ENCODE measurements at regions not wholly inside any gene's neighbourhood (a gene's known extent, or its start where the extent isn't known, plus 50 kb on each side); places are given as distances from the start of the nearest gene placed in this dataset.

- H3K4me2 ChIP-seq (ENCODE audit: low read length), result no peak overlapping the region
- no peaks in the 10 kb centered on the region for H3K4me1 ChIP-seq (ENCODE audit: insufficient read depth, low read length, severe bottlenecking)
- no peak overlapping the region for H3K4me3 ChIP-seq (ENCODE audit: low read depth, low read length, poor library complexity, severe bottlenecking)
- no peak overlapping the region for H3K9ac ChIP-seq (ENCODE audit: low read length)
- no peaks in the 10 kb centered on the region for H4K20me1 ChIP-seq (ENCODE audit: insufficient read depth, low read length)
- H3K27me3 ChIP-seq (ENCODE audit: insufficient read depth, low read length), result no peaks in the 10 kb centered on the region; the same call in 1 of the 2 replicates
- no peaks in the 10 kb centered on the region for H3K9me3 ChIP-seq (ENCODE audit: low read length)
- H3K9me2 ChIP-seq (ENCODE audit: low read depth, low read length), result no peaks in the 10 kb centered on the region
- TF ChIP-seq CTCF (IDR thresholded peaks at IDR 0.05; ENCODE audit: low read length), result no peak
- no peak for TF ChIP-seq EZH2 (IDR thresholded peaks at IDR 0.05; ENCODE audit: borderline replicate concordance, low read length)
- H2AFZ ChIP-seq (ENCODE audit: low read length), result no peak overlapping the region
- H3K79me2 ChIP-seq (ENCODE audit: insufficient read depth, low read length), result no peaks in the 10 kb centered on the region
- H3F3A ChIP-seq (ENCODE audit: insufficient read depth, low read length), result no peaks in the 10 kb centered on the region
- no peak overlapping the region for H3K27ac ChIP-seq (ENCODE audit: low read depth, low read length, poor library complexity, severe bottlenecking)
- no peaks in the 10 kb centered on the region for H3K36me3 ChIP-seq (ENCODE audit: insufficient read depth, low read length)
These were observed 107.0 kb upstream of the PTPRM start for GRCh38 chr18:7459851-7460770.

- Histone ChIP-seq H3K27me3 (ENCODE audit: insufficient read depth, low read length) (no peaks in the 10 kb centered on the region), H3K4me2 (ENCODE audit: low read length) (no peak overlapping the region), H3K27ac (ENCODE audit: low read depth, low read length, poor library complexity, severe bottlenecking) (no peak overlapping the region), H3K36me3 (ENCODE audit: insufficient read depth, low read length) (no peaks in the 10 kb centered on the region), H3K9ac (ENCODE audit: low read length) (no peak overlapping the region), H3K9me2 (ENCODE audit: low read depth, low read length) (no peaks in the 10 kb centered on the region), H3K4me1 (ENCODE audit: insufficient read depth, low read length, severe bottlenecking) (no peaks in the 10 kb centered on the region), H3K4me3 (ENCODE audit: low read depth, low read length, poor library complexity, severe bottlenecking) (no peak overlapping the region), H3K79me2 (ENCODE audit: insufficient read depth, low read length) (no peaks in the 10 kb centered on the region), H4K20me1 (ENCODE audit: insufficient read depth, low read length) (no peaks in the 10 kb centered on the region), H2AFZ (ENCODE audit: low read length) (no peak overlapping the region), H3K9me3 (ENCODE audit: low read length) (no peaks in the 10 kb centered on the region), H3F3A (ENCODE audit: insufficient read depth, low read length) (no peaks in the 10 kb centered on the region)
- no peak for TF ChIP-seq CTCF (IDR thresholded peaks at IDR 0.05; ENCODE audit: low read length)
- no peak for TF ChIP-seq EZH2 (IDR thresholded peaks at IDR 0.05; ENCODE audit: borderline replicate concordance, low read length)
These were observed 102.7 kb upstream of the PTPRM start for GRCh38 chr18:7464245-7464966.

GRCh38 chr18:7466190-7466589 is 100.9 kb upstream of the PTPRM start:
- no peaks in the 10 kb centered on the region for H3K36me3 ChIP-seq (ENCODE audit: insufficient read depth, low read length)

More at GRCh38 chr18:7466190-7466589, 100.9 kb upstream of the PTPRM start:
- H3K27ac ChIP-seq (ENCODE audit: low read depth, low read length, poor library complexity, severe bottlenecking), result no peak overlapping the region
- no peak overlapping the region for H3K4me2 ChIP-seq (ENCODE audit: low read length)
- H3K9me3 ChIP-seq (ENCODE audit: low read length), result no peaks in the 10 kb centered on the region
- no peaks in the 10 kb centered on the region for H3K27me3 ChIP-seq (ENCODE audit: insufficient read depth, low read length)
- no peaks in the 10 kb centered on the region for H3F3A ChIP-seq (ENCODE audit: insufficient read depth, low read length)
- no peak for TF ChIP-seq CTCF (IDR thresholded peaks at IDR 0.05; ENCODE audit: low read length)
- no peak for TF ChIP-seq EZH2 (IDR thresholded peaks at IDR 0.05; ENCODE audit: borderline replicate concordance, low read length)
- H3K4me1 ChIP-seq (ENCODE audit: insufficient read depth, low read length, severe bottlenecking), result no peaks in the 10 kb centered on the region
- no peaks in the 10 kb centered on the region for H4K20me1 ChIP-seq (ENCODE audit: insufficient read depth, low read length)
- no peaks in the 10 kb centered on the region for H3K79me2 ChIP-seq (ENCODE audit: insufficient read depth, low read length)
- no peak overlapping the region for H3K9ac ChIP-seq (ENCODE audit: low read length)
- no peak overlapping the region for H3K4me3 ChIP-seq (ENCODE audit: low read depth, low read length, poor library complexity, severe bottlenecking)
- no peak overlapping the region for H2AFZ ChIP-seq (ENCODE audit: low read length)
- H3K9me2 ChIP-seq (ENCODE audit: low read depth, low read length), result no peaks in the 10 kb centered on the region
